Lung (tissue), 11 donors: ENCODE measurements at regions not wholly inside any gene's neighbourhood (a gene's known extent, or its start where the extent isn't known, plus 50 kb on each side); places are given as distances from the start of the nearest gene placed in this dataset.

Experiments used
- ATAC-seq: fragments of 200-7000 bp; cut with Tn5 transposase; one replicate; pipeline ENCODE4 v1.9.1; 2020; ENCODE audit warnings: moderate number of reproducible peaks; ENCODE audit not compliant: insufficient read depth, low FRiP score
- DNase-seq, 3 donors: peaks; one replicate each; pipeline ENCODE4 v3.0.0-alpha.2; 2013 to 2017
- H3K27ac ChIP-seq, 2 donors: one replicate each; pipeline ENCODE4 v1.5.1; 2013; ENCODE audit warnings: mild to moderate bottlenecking in 2 of 2, moderate library complexity in 2 of 2, control low read depth in 1 of 2, inconsistent platforms in 1 of 2, low read depth in 1 of 2, low read length in 1 of 2
- H3K27me3 ChIP-seq, 3 donors: one replicate each; pipeline ENCODE4 v1.5.1; 2013; ENCODE audit warnings: low read length in 2 of 3; ENCODE audit not compliant: control insufficient read depth in 3 of 3, insufficient read depth in 3 of 3
- H3K36me3 ChIP-seq, 4 donors: one replicate each; pipeline ENCODE4 v1.5.1; 2013; ENCODE audit warnings: low read length in 4 of 4, mild to moderate bottlenecking in 1 of 4, moderate library complexity in 1 of 4; ENCODE audit not compliant: control insufficient read depth in 4 of 4, insufficient read depth in 4 of 4
- H3K4me1 ChIP-seq, 5 donors: one replicate each; pipeline ENCODE4 v1.5.1; 2013; ENCODE audit warnings: low read length in 5 of 5, mild to moderate bottlenecking in 2 of 5, moderate library complexity in 1 of 5; ENCODE audit not compliant: control insufficient read depth in 5 of 5, insufficient read depth in 5 of 5
- H3K4me3 ChIP-seq: one replicate; pipeline ENCODE4 v1.5.1; 2013; ENCODE audit warnings: mild to moderate bottlenecking, control low read depth, moderate library complexity
- H3K9ac ChIP-seq, 2 donors: one replicate each; pipeline ENCODE4 v1.5.1; 2013; ENCODE audit warnings: low read length in 2 of 2, control low read depth in 1 of 2; ENCODE audit not compliant: insufficient read depth in 1 of 2
- H3K9me3 ChIP-seq, 4 donors: one replicate each; pipeline ENCODE4 v1.5.1; 2013; ENCODE audit warnings: low read length in 3 of 4, mild to moderate bottlenecking in 1 of 4, moderate library complexity in 1 of 4; ENCODE audit not compliant: control insufficient read depth in 4 of 4, insufficient read depth in 3 of 4
- CTCF ChIP-seq: IDR thresholded peaks from 2 replicates; pipeline ENCODE4 v1.5.1; 2012; ENCODE audit warnings: mild to moderate bottlenecking; ENCODE audit errors: control extremely low read depth, extremely low read depth
- WGBS, 2 donors: extraction: QIAGEN DNeasy Blood & Tissue Kit; methylation state at CpG; one replicate each; pipeline ENCODE4 v1.1.7; 2013; 5-methylcytosine and 5-hydroxymethylcytosine counted together
- donor health status: control.
- donor health status: control.
- donor health status: Bipolar disorder and iron deficiency.
- donor health status: healthy.
- donor health status: DM: yes; HTN: yes; CAD: no.

- Histone ChIP-seq H3K36me3 (no peaks in the 10 kb centered on the region), H3K9me3 (no peaks in the 10 kb centered on the region), H3K4me3 (no peak overlapping the region), H3K27ac (no peak overlapping the region), H3K4me1 (peaks cover 0 to 23% (median 4%) of the 10 kb centered on the region in 5 donors), H3K27me3 (no peaks in the 10 kb centered on the region), H3K9ac (no peak overlapping the region)
- ATAC-seq (no peak), DNase-seq (peak; percentile 36 to 78 (median 77))
- no peak for TF ChIP-seq CTCF
- 26 to 75% methylated on average over 1 of the region's 1 CpG for WGBS, 2 donors
Measured at GRCh38 chr6:113450061-113450465, 407.1 kb upstream of the MARCKS start.

GRCh38 chr6:113451049-113451448, 406.1 kb upstream of the MARCKS start:
- H3K27ac ChIP-seq = no peak overlapping the region
- H3K4me3 ChIP-seq = no peak overlapping the region
- no peak overlapping the region for H3K9ac ChIP-seq
- no peak for ATAC-seq
- H3K4me1 ChIP-seq = peaks cover 0 to 23% (median 4%) of the 10 kb centered on the region in 5 donors
- DNase-seq = no peak
- no peaks in the 10 kb centered on the region for H3K9me3 ChIP-seq
- no peaks in the 10 kb centered on the region for H3K36me3 ChIP-seq
- no peak for TF ChIP-seq CTCF
- 75 to 87% methylated on average over 3 of the region's 3 CpGs for WGBS, 2 donors
- H3K27me3 ChIP-seq = no peaks in the 10 kb centered on the region

- 71 to 79% methylated on average over 4 of the region's 4 CpGs for WGBS, 2 donors
- H3K27ac ChIP-seq = peak overlapping the region in 1 of 2 donors; percentile 47
- no peaks in the 10 kb centered on the region for H3K36me3 ChIP-seq
- no peaks in the 10 kb centered on the region for H3K27me3 ChIP-seq
- H3K4me3 ChIP-seq = no peak overlapping the region
- no peaks in the 10 kb centered on the region for H3K9me3 ChIP-seq
- peak in 2 of 3 donors; percentile 16 to 35 for DNase-seq
- no peak overlapping the region for H3K9ac ChIP-seq
- TF ChIP-seq CTCF = no peak
- H3K4me1 ChIP-seq = peaks cover 0 to 17% (median 8%) of the 10 kb centered on the region in 5 donors
- no peak for ATAC-seq
Measured at GRCh38 chr6:113457198-113457597, 399.9 kb upstream of the MARCKS start.

GRCh38 chr6:113457751-113458150, 399.4 kb upstream of the MARCKS start:
- no peak for TF ChIP-seq CTCF
- Histone ChIP-seq H3K36me3 (no peaks in the 10 kb centered on the region), H3K9me3 (no peaks in the 10 kb centered on the region), H3K9ac (no peak overlapping the region), H3K27ac (no peak overlapping the region), H3K4me1 (peaks cover 0 to 17% (median 8%) of the 10 kb centered on the region in 5 donors), H3K27me3 (no peaks in the 10 kb centered on the region), H3K4me3 (no peak overlapping the region)
- whole genome bisulfite sequencing, 2 donors = 69 to 79% methylated on average over 2 of the region's 2 CpGs
- DNase-seq (no peak), ATAC-seq (no peak)
